ENCODE measurements at regions not wholly inside any gene's neighbourhood (a gene's known extent, or its start where the extent isn't known, plus 50 kb on each side); places are given as distances from the start of the nearest gene placed in this dataset.
"Not testable (repeated sequence)": the region's sequence is repeated elsewhere in the genome, so short reads cannot be mapped to it uniquely, and the experiment has no call there.

GRCh38 chrX:144738246-144738645 lies 509.1 kb upstream of the SPANXN1 start:
- no CpG with 5 or more reads among the region's 2 CpGs for WGBS (ENCODE audit: insufficient coverage)
- ATAC-seq (replicated peaks in 1 of 4) (no peak), DNase-seq (no peak)
- Histone ChIP-seq H3K27me3 (replicated peaks in 1 of 2; ENCODE audit: control insufficient read depth in 2 of 2, extremely low read depth in 1 of 2, insufficient read depth in 2 of 2, low read length in 1 of 2) (no peaks in the 10 kb centered on the region), H3K27ac (ENCODE audit: low read length) (no peak overlapping the region), H3K4me3 (ENCODE audit: control insufficient read depth in 1 of 2, extremely low read depth in 1 of 2, low read length in 1 of 2) (no peak overlapping the region), H3K9me3 (no peaks in the 10 kb centered on the region), H3K36me3 (ENCODE audit: control insufficient read depth in 2 of 2, extremely low read depth in 1 of 2, insufficient read depth in 1 of 2, low read length in 1 of 2) (no peaks in the 10 kb centered on the region), H3K4me1 (ENCODE audit: control insufficient read depth in 1 of 2, extremely low read depth in 1 of 2, insufficient read depth in 2 of 2, low read length in 2 of 2) (no peaks in the 10 kb centered on the region)
- H3K4me1 Mint-ChIP-seq: no peaks in the 10 kb centered on the region
- H3K36me3 Mint-ChIP-seq: no peaks in the 10 kb centered on the region
- H3K4me3 Mint-ChIP-seq: no peak overlapping the region
- no peak overlapping the region for H3K27ac Mint-ChIP-seq
- POLR2A ChIA-PET: no interaction called here
- CTCF ChIA-PET: no interaction called here
- no peaks in the 10 kb centered on the region for H3K27me3 Mint-ChIP-seq
- H3K9me3 Mint-ChIP-seq: peaks cover 0 to 4% (median 2%) of the 10 kb centered on the region in 3 donors

GRCh38 chrX:144768540-144768939 lies 478.8 kb upstream of the SPANXN1 start:
- Histone ChIP-seq H3K9me3 (no peaks in the 10 kb centered on the region), H3K4me1 (ENCODE audit: control insufficient read depth in 1 of 2, extremely low read depth in 1 of 2, insufficient read depth in 2 of 2, low read length in 2 of 2) (no peaks in the 10 kb centered on the region), H3K36me3 (ENCODE audit: control insufficient read depth in 2 of 2, extremely low read depth in 1 of 2, insufficient read depth in 1 of 2, low read length in 1 of 2) (no peaks in the 10 kb centered on the region), H3K4me3 (ENCODE audit: control insufficient read depth in 1 of 2, extremely low read depth in 1 of 2, low read length in 1 of 2) (no peak overlapping the region), H3K27me3 (replicated peaks in 1 of 2; ENCODE audit: control insufficient read depth in 2 of 2, extremely low read depth in 1 of 2, insufficient read depth in 2 of 2, low read length in 1 of 2) (no peaks in the 10 kb centered on the region), H3K27ac (ENCODE audit: low read length) (no peak overlapping the region)
- no peak overlapping the region for H3K27ac Mint-ChIP-seq
- no peaks in the 10 kb centered on the region for H3K4me1 Mint-ChIP-seq
- ChIA-PET POLR2A (no interaction called here), CTCF (no interaction called here)
- no peaks in the 10 kb centered on the region for H3K36me3 Mint-ChIP-seq
- no peaks in the 10 kb centered on the region for H3K27me3 Mint-ChIP-seq
- H3K9me3 Mint-ChIP-seq: peaks cover 0 to 7% (median 0%) of the 10 kb centered on the region in 3 donors
- no peak overlapping the region for H3K4me3 Mint-ChIP-seq
- ATAC-seq (replicated peaks in 1 of 4): no peak
- no peak for DNase-seq

GRCh38 chrX:144783528-144783927 lies 463.8 kb upstream of the SPANXN1 start:
- WGBS (ENCODE audit: insufficient coverage): 100% methylated on average over 4 of the region's 19 CpGs
- H3K4me3 Mint-ChIP-seq; H3K36me3 Mint-ChIP-seq; H3K27ac Mint-ChIP-seq; POLR2A ChIA-PET; H3K9me3 ChIP-seq; DNase-seq; H3K4me1 Mint-ChIP-seq; CTCF ChIA-PET; H3K27me3 ChIP-seq (replicated peaks in 1 of 2; ENCODE audit: control insufficient read depth in 2 of 2, extremely low read depth in 1 of 2, insufficient read depth in 2 of 2, low read length in 1 of 2); H3K36me3 ChIP-seq (ENCODE audit: control insufficient read depth in 2 of 2, extremely low read depth in 1 of 2, insufficient read depth in 1 of 2, low read length in 1 of 2); H3K27me3 Mint-ChIP-seq; H3K4me1 ChIP-seq (ENCODE audit: control insufficient read depth in 1 of 2, extremely low read depth in 1 of 2, insufficient read depth in 2 of 2, low read length in 2 of 2); ATAC-seq (replicated peaks in 1 of 4); H3K4me3 ChIP-seq (ENCODE audit: control insufficient read depth in 1 of 2, extremely low read depth in 1 of 2, low read length in 1 of 2); H3K27ac ChIP-seq (ENCODE audit: low read length): not testable (repeated sequence)
- peaks cover 4 to 17% (median 10%) of the 10 kb centered on the region in 3 donors for H3K9me3 Mint-ChIP-seq

GRCh38 chrX:144790148-144790547 lies 457.2 kb upstream of the SPANXN1 start:
- Mint-ChIP-seq H3K9me3 (peaks cover 23 to 46% (median 36%) of the 10 kb centered on the region in 3 donors), H3K27me3 (no peaks in the 10 kb centered on the region), H3K4me1 (no peaks in the 10 kb centered on the region), H3K36me3 (no peaks in the 10 kb centered on the region), H3K27ac (no peak overlapping the region), H3K4me3 (no peak overlapping the region)
- Histone ChIP-seq H3K27me3 (replicated peaks in 1 of 2; ENCODE audit: control insufficient read depth in 2 of 2, extremely low read depth in 1 of 2, insufficient read depth in 2 of 2, low read length in 1 of 2) (no peaks in the 10 kb centered on the region), H3K4me3 (ENCODE audit: control insufficient read depth in 1 of 2, extremely low read depth in 1 of 2, low read length in 1 of 2) (no peak overlapping the region), H3K4me1 (ENCODE audit: control insufficient read depth in 1 of 2, extremely low read depth in 1 of 2, insufficient read depth in 2 of 2, low read length in 2 of 2) (no peaks in the 10 kb centered on the region), H3K27ac (ENCODE audit: low read length) (no peak overlapping the region), H3K36me3 (ENCODE audit: control insufficient read depth in 2 of 2, extremely low read depth in 1 of 2, insufficient read depth in 1 of 2, low read length in 1 of 2) (no peaks in the 10 kb centered on the region), H3K9me3 (no peaks in the 10 kb centered on the region)
- ChIA-PET POLR2A (no interaction called here), CTCF (no interaction called here)
- DNase-seq: no peak
- ATAC-seq (replicated peaks in 1 of 4): no peak
- WGBS (ENCODE audit: insufficient coverage): no CpG with 5 or more reads among the region's 2 CpGs

- ChIA-PET CTCF (no interaction called here), POLR2A (no interaction called here)
- ATAC-seq (replicated peaks in 1 of 4) (no peak), DNase-seq (no peak)
- Histone ChIP-seq H3K9me3 (no peaks in the 10 kb centered on the region), H3K4me3 (ENCODE audit: control insufficient read depth in 1 of 2, extremely low read depth in 1 of 2, low read length in 1 of 2) (no peak overlapping the region), H3K36me3 (ENCODE audit: control insufficient read depth in 2 of 2, extremely low read depth in 1 of 2, insufficient read depth in 1 of 2, low read length in 1 of 2) (no peaks in the 10 kb centered on the region), H3K27me3 (replicated peaks in 1 of 2; ENCODE audit: control insufficient read depth in 2 of 2, extremely low read depth in 1 of 2, insufficient read depth in 2 of 2, low read length in 1 of 2) (no peaks in the 10 kb centered on the region), H3K27ac (ENCODE audit: low read length) (no peak overlapping the region), H3K4me1 (ENCODE audit: control insufficient read depth in 1 of 2, extremely low read depth in 1 of 2, insufficient read depth in 2 of 2, low read length in 2 of 2) (no peaks in the 10 kb centered on the region)
- Mint-ChIP-seq H3K9me3 (peaks cover 20 to 46% (median 33%) of the 10 kb centered on the region in 3 donors), H3K36me3 (no peaks in the 10 kb centered on the region), H3K4me3 (no peak overlapping the region), H3K27ac (no peak overlapping the region), H3K27me3 (no peaks in the 10 kb centered on the region), H3K4me1 (no peaks in the 10 kb centered on the region)
- no CpG with 5 or more reads among the region's 5 CpGs for WGBS (ENCODE audit: insufficient coverage)
Observed at GRCh38 chrX:144791298-144791697, 456.0 kb upstream of the SPANXN1 start.

- no peaks in the 10 kb centered on the region for H3K4me1 ChIP-seq (ENCODE audit: control insufficient read depth in 1 of 2, extremely low read depth in 1 of 2, insufficient read depth in 2 of 2, low read length in 2 of 2)
- no CpG with 5 or more reads among the region's 2 CpGs for WGBS (ENCODE audit: insufficient coverage)
- Mint-ChIP-seq H3K9me3 (peaks cover 0 to 4% (median 3%) of the 10 kb centered on the region in 3 donors), H3K27me3 (peaks cover 0 to 4% of the 10 kb centered on the region in 2 donors), H3K27ac (no peak overlapping the region), H3K4me1 (no peaks in the 10 kb centered on the region), H3K4me3 (no peak overlapping the region), H3K36me3 (no peaks in the 10 kb centered on the region)
- no peaks in the 10 kb centered on the region for H3K36me3 ChIP-seq (ENCODE audit: control insufficient read depth in 2 of 2, extremely low read depth in 1 of 2, insufficient read depth in 1 of 2, low read length in 1 of 2)
- H3K27me3 ChIP-seq (replicated peaks in 1 of 2; ENCODE audit: control insufficient read depth in 2 of 2, extremely low read depth in 1 of 2, insufficient read depth in 2 of 2, low read length in 1 of 2): no peaks in the 10 kb centered on the region
- ATAC-seq (replicated peaks in 1 of 4) (no peak), DNase-seq (no peak)
- no peak overlapping the region for H3K27ac ChIP-seq (ENCODE audit: low read length)
- H3K9me3 ChIP-seq: no peaks in the 10 kb centered on the region
- ChIA-PET POLR2A (no interaction called here), CTCF (no interaction called here)
- H3K4me3 ChIP-seq (ENCODE audit: control insufficient read depth in 1 of 2, extremely low read depth in 1 of 2, low read length in 1 of 2): no peak overlapping the region
Observed at GRCh38 chrX:144798972-144799371, 448.3 kb upstream of the SPANXN1 start.

GRCh38 chrX:144801786-144802185 lies 445.5 kb upstream of the SPANXN1 start:
- H3K9me3 Mint-ChIP-seq: peaks cover 0 to 4% (median 3%) of the 10 kb centered on the region in 3 donors
- 94% methylated on average over 2 of the region's 4 CpGs for WGBS (ENCODE audit: insufficient coverage)
- H3K36me3 ChIP-seq (ENCODE audit: control insufficient read depth in 2 of 2, extremely low read depth in 1 of 2, insufficient read depth in 1 of 2, low read length in 1 of 2): no peaks in the 10 kb centered on the region
- no peaks in the 10 kb centered on the region for H3K4me1 ChIP-seq (ENCODE audit: control insufficient read depth in 1 of 2, extremely low read depth in 1 of 2, insufficient read depth in 2 of 2, low read length in 2 of 2)
- no peaks in the 10 kb centered on the region for H3K9me3 ChIP-seq
- no peak for DNase-seq
- CTCF ChIA-PET: no interaction called here
- H3K4me1 Mint-ChIP-seq: no peaks in the 10 kb centered on the region
- H3K36me3 Mint-ChIP-seq: no peaks in the 10 kb centered on the region
- no peak overlapping the region for H3K4me3 Mint-ChIP-seq
- POLR2A ChIA-PET: no interaction called here
- H3K27me3 Mint-ChIP-seq: peaks cover 0 to 4% of the 10 kb centered on the region in 2 donors
- H3K4me3 ChIP-seq (ENCODE audit: control insufficient read depth in 1 of 2, extremely low read depth in 1 of 2, low read length in 1 of 2): no peak overlapping the region
- no peak for ATAC-seq (replicated peaks in 1 of 4)
- H3K27me3 ChIP-seq (replicated peaks in 1 of 2; ENCODE audit: control insufficient read depth in 2 of 2, extremely low read depth in 1 of 2, insufficient read depth in 2 of 2, low read length in 1 of 2): no peaks in the 10 kb centered on the region
- H3K27ac ChIP-seq (ENCODE audit: low read length): no peak overlapping the region
- no peak overlapping the region for H3K27ac Mint-ChIP-seq

All from T-cell (primary cell).